Stimulated activated naive CD8-positive, alpha-beta T cell treated with anti-CD3 and anti-CD28 coated beads, Interleukin-15, amount 100 ng/mL, for 72 hours (primary cell): ENCODE measurements at regions not wholly inside any gene's neighbourhood (a gene's known extent, or its start where the extent isn't known, plus 50 kb on each side); places are given as distances from the start of the nearest gene placed in this dataset.
"Not testable (repeated sequence)": the region's sequence is repeated elsewhere in the genome, so short reads cannot be mapped to it uniquely, and the experiment has no call there.

Experiments
- ATAC-seq: fragments of 150-1000 bp; cut with Tn5 transposase; 2 replicates; pipeline ENCODE4 v1.10.0; 2021; ENCODE audit warnings: mild to moderate bottlenecking, moderate library complexity
- DNase-seq, 2 donors: peaks; one replicate each; pipeline ENCODE4 v3.0.0; 2021 to 2022
- H3K27ac Mint-ChIP-seq, 2 donors: one replicate each; pipeline ENCODE4 v1.8.0; 2022; ENCODE audit warnings: mild to moderate bottlenecking in 2 of 2, mixed read lengths in 2 of 2, moderate library complexity in 2 of 2
- H3K27me3 Mint-ChIP-seq: one replicate; pipeline ENCODE4 v1.8.0; 2022; ENCODE audit warnings: mixed read lengths
- H3K4me1 Mint-ChIP-seq: one replicate; pipeline ENCODE4 v1.8.0; 2022; ENCODE audit warnings: mild to moderate bottlenecking, mixed read lengths
- H3K4me3 Mint-ChIP-seq, 2 donors: one replicate each; pipeline ENCODE4 v1.8.0; 2022; ENCODE audit warnings: mild to moderate bottlenecking in 2 of 2, mixed read lengths in 2 of 2, moderate library complexity in 1 of 2
- H3K9me3 Mint-ChIP-seq, 2 donors: one replicate each; pipeline ENCODE4 v1.8.0; 2022; ENCODE audit warnings: mixed read lengths in 2 of 2

- not testable (repeated sequence) for H3K27me3 Mint-ChIP-seq, H3K4me3 Mint-ChIP-seq, ATAC-seq
Observed at GRCh38 chr9:67142392-67143107, 150.2 kb upstream of the SPATA31A3 start.

DNA sequence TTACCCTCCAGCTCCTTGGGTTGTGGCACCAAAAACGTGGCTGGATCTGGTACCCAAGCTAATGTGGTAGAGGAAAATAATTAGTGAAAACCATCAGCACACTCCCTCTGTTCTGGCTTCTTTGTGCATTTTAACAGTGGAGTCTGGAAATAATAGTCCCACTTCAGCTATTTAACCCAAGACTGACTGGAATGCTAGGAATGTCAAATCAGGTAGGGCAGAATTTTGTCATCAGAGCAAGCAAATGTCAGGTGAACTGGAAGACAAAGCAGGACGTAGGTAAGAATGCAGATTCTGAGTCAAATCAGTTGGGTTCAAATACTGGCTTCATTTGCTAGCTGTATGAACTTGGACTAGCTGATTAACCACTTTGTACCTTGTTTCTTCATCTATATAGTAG lies 144.0 kb upstream of the SPATA31A3 start:
- H3K4me1 Mint-ChIP-seq, DNase-seq, H3K27me3 Mint-ChIP-seq, H3K27ac Mint-ChIP-seq, ATAC-seq, H3K9me3 Mint-ChIP-seq, H3K4me3 Mint-ChIP-seq: not testable (repeated sequence)

More at GRCh38 chr9:67142392-67143107, 150.2 kb upstream of the SPATA31A3 start:
- not testable (repeated sequence) for H3K27ac Mint-ChIP-seq, DNase-seq, H3K4me1 Mint-ChIP-seq, H3K9me3 Mint-ChIP-seq

- not testable (repeated sequence) for H3K27me3 Mint-ChIP-seq, ATAC-seq, H3K9me3 Mint-ChIP-seq, H3K4me3 Mint-ChIP-seq, H3K27ac Mint-ChIP-seq, H3K4me1 Mint-ChIP-seq, DNase-seq
Observed at GRCh38 chr9:67133124-67133523, 140.8 kb upstream of the SPATA31A3 start.

GRCh38 chr9:67116761-67117160 lies 124.4 kb upstream of the SPATA31A3 start:
- H3K27ac Mint-ChIP-seq, H3K4me1 Mint-ChIP-seq, H3K9me3 Mint-ChIP-seq, H3K27me3 Mint-ChIP-seq, ATAC-seq, DNase-seq, H3K4me3 Mint-ChIP-seq: not testable (repeated sequence)

DNA sequence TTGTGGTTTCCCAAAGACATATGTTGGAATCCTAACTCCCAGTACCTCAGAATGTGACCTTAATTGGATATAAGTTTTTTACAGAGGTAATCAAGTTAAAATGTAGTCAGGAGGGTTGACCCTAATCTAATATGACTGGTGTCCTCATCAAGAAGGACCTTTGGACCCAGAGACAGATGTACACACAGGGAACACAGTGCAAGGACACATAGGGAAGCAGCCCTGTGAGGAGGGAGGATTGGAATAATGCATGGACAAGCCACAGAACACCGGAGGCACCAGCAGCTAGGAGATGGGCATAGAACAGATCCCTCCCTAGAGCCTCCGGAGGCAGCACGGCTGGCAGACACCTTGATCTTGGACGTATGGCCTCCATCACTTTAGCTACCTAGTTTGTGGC lies 119.8 kb upstream of the SPATA31A3 start:
- H3K4me3 Mint-ChIP-seq, ATAC-seq, H3K27me3 Mint-ChIP-seq, H3K9me3 Mint-ChIP-seq, H3K27ac Mint-ChIP-seq, DNase-seq, H3K4me1 Mint-ChIP-seq: not testable (repeated sequence)

DNA sequence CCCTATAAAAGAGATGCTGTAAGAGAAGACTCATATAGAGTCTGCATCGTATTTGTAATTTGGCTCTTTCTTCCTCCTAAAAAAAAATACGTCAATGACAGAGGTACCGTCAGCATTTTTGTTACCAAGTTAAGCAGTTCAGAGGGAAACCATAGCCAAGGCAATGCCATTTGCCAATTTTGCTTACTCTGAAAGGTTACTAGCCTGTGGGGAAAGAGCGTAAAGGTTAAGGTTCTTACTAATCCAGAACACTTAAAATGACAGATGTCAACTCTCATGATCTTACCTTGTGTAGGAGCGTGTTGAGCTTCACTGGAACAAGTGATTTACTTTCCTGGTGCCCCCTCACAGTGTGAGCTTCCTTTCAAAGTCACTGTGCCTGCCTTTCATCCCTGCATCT lies 119.4 kb upstream of the SPATA31A3 start:
- H3K9me3 Mint-ChIP-seq, ATAC-seq, DNase-seq, H3K27ac Mint-ChIP-seq, H3K27me3 Mint-ChIP-seq, H3K4me1 Mint-ChIP-seq, H3K4me3 Mint-ChIP-seq: not testable (repeated sequence)

- H3K27me3 Mint-ChIP-seq, ATAC-seq, H3K4me3 Mint-ChIP-seq, H3K9me3 Mint-ChIP-seq, H3K27ac Mint-ChIP-seq, H3K4me1 Mint-ChIP-seq, DNase-seq: not testable (repeated sequence)
Observed at GRCh38 chr9:67109859-67110258, 117.5 kb upstream of the SPATA31A3 start.

DNA sequence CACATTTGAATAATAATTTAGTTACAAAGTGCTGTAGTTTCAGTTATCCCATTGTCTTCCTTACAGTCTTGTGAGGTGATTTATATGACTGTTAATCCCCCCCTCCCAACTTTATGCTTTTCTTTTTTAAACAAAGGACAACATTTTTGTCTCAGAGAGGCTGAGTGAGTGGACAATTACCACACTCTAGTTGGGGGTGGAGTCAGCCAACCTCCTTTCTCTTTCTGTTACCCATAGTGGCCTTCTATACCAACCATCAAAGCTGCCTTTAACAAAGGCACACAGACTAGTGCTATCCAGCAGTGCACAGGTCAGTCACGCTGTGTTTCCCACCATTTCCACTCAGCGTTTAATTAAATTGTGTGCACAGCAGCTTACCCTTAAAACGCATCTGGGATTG lies 114.3 kb upstream of the SPATA31A3 start:
- ATAC-seq, H3K27ac Mint-ChIP-seq, H3K27me3 Mint-ChIP-seq, DNase-seq, H3K4me3 Mint-ChIP-seq, H3K9me3 Mint-ChIP-seq, H3K4me1 Mint-ChIP-seq: not testable (repeated sequence)

DNA sequence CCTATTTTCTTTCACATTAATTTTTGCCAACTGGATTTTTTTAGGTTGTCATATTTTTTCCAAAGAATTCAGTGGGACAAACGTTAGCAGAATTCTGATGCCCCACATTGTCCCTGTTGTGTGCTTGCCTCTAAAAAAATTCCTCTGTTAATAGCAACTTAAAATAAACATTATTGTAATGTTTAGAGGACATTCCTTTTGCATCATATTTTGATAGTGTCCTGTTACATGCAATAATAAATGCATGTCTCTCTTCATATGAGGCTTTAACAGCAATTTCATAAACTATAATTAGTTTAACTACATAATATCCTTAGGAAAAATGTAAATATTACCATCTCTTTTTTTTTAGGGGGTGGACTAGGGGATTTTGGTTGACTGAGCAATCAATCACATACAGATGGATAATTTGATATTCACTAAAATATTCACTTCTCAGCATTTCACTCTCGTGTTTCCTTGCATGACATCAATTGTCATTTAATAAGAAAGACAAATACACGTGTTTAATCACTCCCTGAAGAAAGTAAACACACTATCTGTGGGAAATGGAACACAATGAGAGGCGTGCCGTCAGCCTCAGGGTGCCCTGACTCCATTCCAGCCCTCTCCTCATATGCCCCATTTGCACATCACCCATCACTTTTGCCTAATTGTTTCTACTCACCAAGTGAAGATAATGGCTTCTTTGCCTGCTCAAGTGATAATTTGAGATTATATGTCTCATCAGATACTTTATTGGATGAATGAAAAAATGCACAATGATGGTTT lies 110.3 kb upstream of the SPATA31A3 start:
- not testable (repeated sequence) for H3K4me1 Mint-ChIP-seq, DNase-seq, H3K9me3 Mint-ChIP-seq, H3K4me3 Mint-ChIP-seq, ATAC-seq, H3K27me3 Mint-ChIP-seq, H3K27ac Mint-ChIP-seq

- H3K27ac Mint-ChIP-seq, ATAC-seq, H3K27me3 Mint-ChIP-seq, H3K4me1 Mint-ChIP-seq, H3K4me3 Mint-ChIP-seq, H3K9me3 Mint-ChIP-seq: not testable (repeated sequence)
- peak in 1 of 2 donors; percentile 8 for DNase-seq
Observed at GRCh38 chr9:67091104-67091503, 98.8 kb upstream of the SPATA31A3 start.

GRCh38 chr9:67086862-67087261 lies 94.5 kb upstream of the SPATA31A3 start:
- not testable (repeated sequence) for H3K9me3 Mint-ChIP-seq, H3K4me3 Mint-ChIP-seq, DNase-seq, H3K27ac Mint-ChIP-seq, H3K27me3 Mint-ChIP-seq, ATAC-seq, H3K4me1 Mint-ChIP-seq

- DNase-seq, H3K4me3 Mint-ChIP-seq, ATAC-seq, H3K27ac Mint-ChIP-seq, H3K4me1 Mint-ChIP-seq, H3K27me3 Mint-ChIP-seq, H3K9me3 Mint-ChIP-seq: not testable (repeated sequence)
Observed at GRCh38 chr9:67066140-67066539, 73.8 kb upstream of the SPATA31A3 start.

DNA sequence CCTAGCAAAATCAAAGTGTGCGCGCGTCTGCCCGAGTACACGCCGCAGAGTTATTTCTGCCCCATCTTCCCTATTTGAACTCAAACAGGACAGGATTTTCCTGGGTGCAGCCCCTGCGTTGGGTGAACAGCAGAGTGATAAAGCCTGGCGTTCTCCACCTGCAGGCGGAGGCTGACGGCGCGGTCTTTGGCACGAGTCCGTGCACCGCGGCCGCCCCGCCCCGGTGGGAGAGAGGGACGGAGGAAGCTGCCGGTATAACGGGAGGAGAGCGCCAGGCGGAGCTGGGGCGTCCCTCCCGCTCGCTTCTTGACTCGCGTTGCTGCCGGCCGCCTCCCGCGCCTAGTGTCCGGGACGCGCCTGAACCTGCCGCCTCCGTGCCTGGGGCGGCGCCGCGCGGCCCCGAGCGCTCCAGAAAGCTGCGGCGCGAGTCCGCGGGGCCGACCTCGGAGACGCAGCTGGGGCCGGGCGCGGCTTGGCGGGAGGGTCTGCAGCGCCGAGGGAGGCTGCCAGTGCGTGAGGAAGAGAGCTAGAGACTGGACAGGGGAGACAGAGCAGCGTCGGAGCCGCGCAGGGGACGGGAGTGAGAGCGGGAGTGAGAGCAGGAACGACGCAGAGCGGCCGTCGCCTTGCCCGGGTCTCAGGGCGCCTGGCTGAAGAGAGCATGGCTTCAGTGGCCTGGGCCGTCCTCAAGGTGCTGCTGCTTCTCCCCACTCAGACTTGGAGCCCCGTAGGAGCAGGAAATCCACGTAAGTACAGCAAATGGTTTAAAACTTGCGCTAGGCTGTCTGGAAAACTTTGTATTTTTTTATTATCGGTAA lies 66.8 kb upstream of the SPATA31A3 start:
- H3K4me1 Mint-ChIP-seq, H3K27ac Mint-ChIP-seq, H3K4me3 Mint-ChIP-seq, H3K9me3 Mint-ChIP-seq, ATAC-seq, H3K27me3 Mint-ChIP-seq: not testable (repeated sequence)
- DNase-seq = peak; percentile 12 to 15
